ENCODE measurements at regions not wholly inside any gene's neighbourhood (a gene's known extent, or its start where the extent isn't known, plus 50 kb on each side); places are given as distances from the start of the nearest gene placed in this dataset.

DNA sequence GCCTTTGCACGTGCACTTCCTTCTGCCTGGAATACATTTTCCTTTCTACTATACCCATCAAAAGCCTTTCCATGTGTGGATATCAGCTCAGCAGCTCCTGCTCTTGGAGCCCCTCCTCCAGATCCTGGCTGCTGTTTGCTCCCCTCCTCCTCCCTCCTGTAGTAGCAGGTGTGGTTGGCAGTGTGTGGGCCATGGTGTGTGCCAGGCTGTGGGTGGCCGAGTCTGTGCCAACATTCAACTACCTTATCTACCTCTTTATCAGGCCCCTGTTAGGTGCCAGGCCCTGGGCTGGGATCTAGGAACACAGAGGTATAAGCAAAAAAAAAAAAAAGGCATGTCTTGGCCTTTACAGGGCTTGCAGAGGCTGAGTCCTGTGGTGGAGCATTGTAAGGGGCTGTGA lies 180.6 kb upstream of the JUN start:
- no peaks in the 10 kb centered on the region for H3K36me3 ChIP-seq
- intact Hi-C loops (cut with DNase I), result no loop called here
- WGBS, 2 donors, result 23 to 64% methylated on average over 2 of the region's 2 CpGs
- no peak overlapping the region for H3K4me3 ChIP-seq
- no peaks in the 10 kb centered on the region for H3K9me3 ChIP-seq
- DNase-seq, result no peak
- TF ChIP-seq EP300 (IDR thresholded peaks at IDR 0.05), result no peak
- TF ChIP-seq POLR2AphosphoS5 (IDR thresholded peaks at IDR 0.05), result no peak
- TF ChIP-seq POLR2A (IDR thresholded peaks at IDR 0.05), result no peak
- TF ChIP-seq, protein P1, sequence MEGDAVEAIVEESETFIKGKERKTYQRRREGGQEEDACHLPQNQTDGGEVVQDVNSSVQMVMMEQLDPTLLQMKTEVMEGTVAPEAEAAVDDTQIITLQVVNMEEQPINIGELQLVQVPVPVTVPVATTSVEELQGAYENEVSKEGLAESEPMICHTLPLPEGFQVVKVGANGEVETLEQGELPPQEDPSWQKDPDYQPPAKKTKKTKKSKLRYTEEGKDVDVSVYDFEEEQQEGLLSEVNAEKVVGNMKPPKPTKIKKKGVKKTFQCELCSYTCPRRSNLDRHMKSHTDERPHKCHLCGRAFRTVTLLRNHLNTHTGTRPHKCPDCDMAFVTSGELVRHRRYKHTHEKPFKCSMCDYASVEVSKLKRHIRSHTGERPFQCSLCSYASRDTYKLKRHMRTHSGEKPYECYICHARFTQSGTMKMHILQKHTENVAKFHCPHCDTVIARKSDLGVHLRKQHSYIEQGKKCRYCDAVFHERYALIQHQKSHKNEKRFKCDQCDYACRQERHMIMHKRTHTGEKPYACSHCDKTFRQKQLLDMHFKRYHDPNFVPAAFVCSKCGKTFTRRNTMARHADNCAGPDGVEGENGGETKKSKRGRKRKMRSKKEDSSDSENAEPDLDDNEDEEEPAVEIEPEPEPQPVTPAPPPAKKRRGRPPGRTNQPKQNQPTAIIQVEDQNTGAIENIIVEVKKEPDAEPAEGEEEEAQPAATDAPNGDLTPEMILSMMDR (IDR thresholded peaks at IDR 0.05), result no peak
- peaks cover 0 to 14% (median 9%) of the 10 kb centered on the region in 4 donors for H3K4me1 ChIP-seq
- H3K27ac ChIP-seq, result no peak overlapping the region
- no peaks in the 10 kb centered on the region for H3K27me3 ChIP-seq

DNA sequence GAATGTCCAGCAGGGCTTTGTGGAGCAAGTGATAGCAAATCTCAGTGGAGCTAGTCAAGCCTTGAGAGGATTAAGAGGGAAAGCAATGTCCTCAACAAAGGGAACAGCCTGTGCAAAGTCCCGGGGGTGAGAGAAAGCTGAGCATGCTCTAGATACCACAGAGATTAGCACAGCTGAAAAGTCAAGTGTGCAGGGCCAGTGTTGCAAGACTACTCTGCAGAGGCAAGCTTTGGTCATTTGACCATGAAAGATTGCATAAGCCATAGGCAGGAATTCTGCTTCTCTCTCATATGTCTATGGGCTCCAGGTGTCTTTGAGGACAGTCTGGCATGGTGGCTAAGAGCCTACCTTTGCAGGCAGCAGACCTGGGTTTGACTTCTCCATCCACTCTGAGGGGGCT lies 181.0 kb upstream of the JUN start:
- Histone ChIP-seq H3K27ac (no peak overlapping the region), H3K4me3 (no peak overlapping the region), H3K27me3 (no peaks in the 10 kb centered on the region), H3K4me1 (peaks cover 0 to 14% (median 9%) of the 10 kb centered on the region in 4 donors), H3K9me3 (no peaks in the 10 kb centered on the region), H3K36me3 (no peaks in the 10 kb centered on the region)
- WGBS, 2 donors, result 23 to 64% methylated on average over 1 of the region's 1 CpG
- DNase-seq, result no peak
- intact Hi-C loops (cut with DNase I), result loop anchor here (5.0 kb wide), 1 partner anchor 58 kb away; no protein-coding TSS in a partner anchor
- TF ChIP-seq POLR2A (IDR thresholded peaks at IDR 0.05), result no peak
- TF ChIP-seq, protein P1 (IDR thresholded peaks at IDR 0.05), result no peak
- TF ChIP-seq EP300 (IDR thresholded peaks at IDR 0.05), result no peak
- no peak for TF ChIP-seq POLR2AphosphoS5 (IDR thresholded peaks at IDR 0.05)

DNA sequence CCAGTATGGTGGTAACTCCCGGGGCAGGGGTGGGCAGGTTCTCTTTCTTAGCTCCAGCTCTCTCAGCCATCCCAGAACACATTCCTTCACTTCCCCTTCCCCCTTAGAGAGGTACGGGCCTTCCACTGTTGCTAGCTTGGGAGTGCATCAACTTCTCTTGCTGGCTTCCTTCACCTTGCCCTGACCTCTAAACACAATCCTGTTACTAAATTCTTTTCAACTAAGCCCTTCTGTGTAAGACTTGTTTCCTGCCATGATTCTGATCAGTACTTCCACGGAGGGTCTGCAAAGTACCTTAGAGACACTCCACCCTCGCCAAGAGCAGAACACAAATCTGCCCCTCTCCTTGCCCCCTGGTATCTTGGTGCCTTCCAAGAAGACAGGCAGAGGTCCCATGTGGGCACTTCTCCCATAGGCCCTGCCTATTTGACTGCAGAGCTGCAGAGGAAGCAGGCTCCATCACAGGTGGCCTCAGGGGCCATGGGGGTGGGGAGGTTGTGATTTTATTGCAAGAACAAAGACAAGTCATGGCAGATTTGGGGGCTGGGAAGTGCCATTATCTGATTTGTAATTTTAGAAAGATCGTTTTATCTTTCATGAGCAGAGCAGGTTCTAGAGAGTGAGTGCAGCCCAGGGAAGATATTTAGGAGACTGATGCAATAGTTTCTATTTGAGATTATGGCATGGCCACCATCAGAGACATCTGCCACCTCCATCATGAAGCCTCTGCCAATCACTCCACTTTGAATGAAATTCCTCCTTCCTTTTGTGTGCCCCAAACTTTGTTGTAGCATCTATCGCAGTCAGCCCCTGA lies 182.5 kb upstream of the JUN start:
- H3K27ac ChIP-seq, result no peak overlapping the region
- no peak overlapping the region for H3K4me3 ChIP-seq
- H3K36me3 ChIP-seq, result no peaks in the 10 kb centered on the region
- H3K27me3 ChIP-seq, result no peaks in the 10 kb centered on the region
- intact Hi-C loops (cut with DNase I), result loop anchor here (5.0 kb wide), 1 partner anchor 59 kb away; no protein-coding TSS in a partner anchor
- H3K9me3 ChIP-seq, result no peaks in the 10 kb centered on the region
- TF ChIP-seq, protein P1 (IDR thresholded peaks at IDR 0.05), result no peak
- TF ChIP-seq EP300 (IDR thresholded peaks at IDR 0.05) (no peak), POLR2A (IDR thresholded peaks at IDR 0.05) (no peak), POLR2AphosphoS5 (IDR thresholded peaks at IDR 0.05) (no peak)
- WGBS, 2 donors, result 80 to 90% methylated on average over 6 of the region's 6 CpGs
- peaks cover 0 to 14% (median 9%) of the 10 kb centered on the region in 4 donors for H3K4me1 ChIP-seq
- DNase-seq, result no peak

DNA sequence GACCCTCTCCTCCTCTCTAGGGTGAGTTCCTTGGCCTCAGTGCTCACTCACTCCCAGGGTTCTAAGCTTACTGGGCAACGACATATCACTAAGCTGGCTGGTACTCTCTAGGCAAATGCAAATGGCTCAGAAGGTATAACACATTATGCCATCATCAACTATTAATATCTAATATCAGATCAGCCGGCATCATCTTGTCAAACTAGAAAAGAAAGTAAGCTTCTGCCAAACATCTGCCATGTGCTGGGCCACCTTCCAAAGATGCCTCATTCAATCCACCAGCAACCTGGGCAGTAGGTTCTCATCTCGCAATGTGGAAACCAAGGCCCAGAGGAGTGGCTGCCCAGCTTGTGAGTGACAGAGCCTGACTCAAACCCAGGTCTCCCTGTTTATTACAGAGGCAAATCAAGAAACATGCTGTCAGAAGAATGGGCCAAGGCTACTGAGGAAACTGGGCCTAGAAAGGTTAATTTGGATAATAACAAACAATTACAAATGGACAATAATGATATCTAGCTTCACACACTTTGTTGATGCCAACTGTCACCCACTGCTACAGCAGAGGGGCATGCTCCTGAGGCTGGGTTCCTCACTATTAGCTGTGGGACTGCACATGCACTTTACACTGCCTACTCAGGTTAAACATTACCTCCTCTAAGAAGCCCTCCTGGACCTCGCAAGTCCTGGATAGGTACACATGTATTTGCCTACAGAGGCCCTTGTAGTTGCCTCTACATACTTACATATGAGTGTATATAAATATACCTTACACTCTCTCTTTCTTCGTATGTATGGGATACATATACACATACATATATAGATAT lies 183.3 kb upstream of the JUN start:
- no peak for TF ChIP-seq POLR2AphosphoS5 (IDR thresholded peaks at IDR 0.05)
- TF ChIP-seq EP300 (IDR thresholded peaks at IDR 0.05), result no peak
- TF ChIP-seq, protein P1 (IDR thresholded peaks at IDR 0.05), result no peak
- no peak for TF ChIP-seq POLR2A (IDR thresholded peaks at IDR 0.05)
- H3K27ac ChIP-seq, result no peak overlapping the region
- intact Hi-C loops (cut with DNase I), result loop anchor here (5.0 kb wide), 1 partner anchor 60 kb away; no protein-coding TSS in a partner anchor
- 81 to 94% methylated on average over 5 of the region's 5 CpGs for WGBS, 2 donors
- peaks cover 0 to 14% (median 9%) of the 10 kb centered on the region in 4 donors for H3K4me1 ChIP-seq
- H3K4me3 ChIP-seq, result no peak overlapping the region
- H3K9me3 ChIP-seq, result no peaks in the 10 kb centered on the region
- no peaks in the 10 kb centered on the region for H3K36me3 ChIP-seq
- DNase-seq, result no peak
- no peaks in the 10 kb centered on the region for H3K27me3 ChIP-seq

Measured in sigmoid colon (tissue), 6 donors.